Stomach (tissue), 8 donors: ENCODE measurements at regions not wholly inside any gene's neighbourhood (a gene's known extent, or its start where the extent isn't known, plus 50 kb on each side); places are given as distances from the start of the nearest gene placed in this dataset.
"Not testable (repeated sequence)": the region's sequence is repeated elsewhere in the genome, so short reads cannot be mapped to it uniquely, and the experiment has no call there.

Experiments
- DNase-seq, 2 donors: peaks; one replicate each; pipeline versions ENCODE4 v3.0.0 to v3.0.0-alpha.2; 2013 to 2019
- H3K27ac ChIP-seq, 5 donors: fragments of 200-600 bp in 4 of 5; sonication (generic) in 4 of 5; one replicate each; pipeline ENCODE4 v1.5.1; 2013 to 2019; ENCODE audit warnings: mild to moderate bottlenecking in 1 of 5, moderate library complexity in 1 of 5
- H3K27me3 ChIP-seq, 3 donors: fragments of 200-600 bp; sonication (generic); one replicate each; pipeline ENCODE4 v1.5.1; 2017 to 2019; ENCODE audit warnings: mixed run types in 1 of 3
- H3K36me3 ChIP-seq, 4 donors: fragments of 200-600 bp; sonication (generic); 1 replicate in 3 of 4; 2 replicates in 1 of 4; pipeline ENCODE4 v1.5.1; 2016 to 2019
- H3K4me1 ChIP-seq, 4 donors: fragments of 200-600 bp; sonication (generic); one replicate each; pipeline ENCODE4 v1.5.1; 2016 to 2019
- H3K4me3 ChIP-seq, 4 donors: fragments of 200-600 bp; sonication (generic) in 3 of 4; one replicate each; pipeline ENCODE4 v1.5.1; 2016 to 2019; ENCODE audit warnings: mild to moderate bottlenecking in 1 of 4
- H3K9me3 ChIP-seq, 4 donors: fragments of 200-600 bp; sonication (generic); one replicate each; pipeline ENCODE4 v1.5.1; 2016 to 2019
- CTCF ChIP-seq, 7 experiments: fragments of 450-650 bp in 4 of 7; fragments of 200-600 bp in 3 of 7; sonication (generic) in 3 of 7; IDR thresholded peaks; one replicate each; pipeline ENCODE4 v1.5.1; 2016 to 2019; ENCODE audit warnings: antibody characterized with exemption in 7 of 7, control low read depth in 2 of 7, mild to moderate bottlenecking in 1 of 7
- EP300 ChIP-seq: sonication (generic); formaldehyde crosslinking; IDR thresholded peaks from one replicate; pipeline ENCODE4 v1.6.1; 2017; ENCODE audit warnings: antibody characterized with exemption
- POLR2A ChIP-seq, 4 donors: fragments of 450-650 bp; IDR thresholded peaks; one replicate each; pipeline ENCODE4 v1.6.1; 2016; ENCODE audit warnings: antibody characterized with exemption in 4 of 4, control low read depth in 2 of 4, mild to moderate bottlenecking in 1 of 4, moderate library complexity in 1 of 4
- POLR2AphosphoS5 ChIP-seq, 3 donors: sonication (generic); formaldehyde crosslinking; IDR thresholded peaks; one replicate each; pipeline ENCODE4 v1.6.1; 2016; ENCODE audit warnings: antibody characterized with exemption in 3 of 3
- WGBS, 5 donors: extraction: QIAGEN DNeasy Blood & Tissue Kit in 3 of 5; methylation state at CpG; one replicate each; pipeline versions ENCODE4 v1.1.5 to v1.1.7; 2013 to 2018; 5-methylcytosine and 5-hydroxymethylcytosine counted together
- intact Hi-C: fragments of 100-400 bp; cut with DNase I; formaldehyde crosslinking; loops from one replicate; pipeline ENCODE4 v1.15.1; 2023; ENCODE audit warnings: low total_unique reads
- donor health status: healthy with polysubstance abuse.
- donor health status: Bipolar disorder and iron deficiency.
- donor health status: healthy.

GRCh38 chr3:71944482-71945065 lies 159.6 kb upstream of the PROK2 start:
- intact Hi-C loops = no loop called here
- H3K4me1 ChIP-seq = no peaks in the 10 kb centered on the region
- no peaks in the 10 kb centered on the region for H3K27me3 ChIP-seq
- H3K4me3 ChIP-seq = no peak overlapping the region
- no peak overlapping the region for H3K27ac ChIP-seq
- no peaks in the 10 kb centered on the region for H3K9me3 ChIP-seq
- DNase-seq = no peak
- no peaks in the 10 kb centered on the region for H3K36me3 ChIP-seq
- TF ChIP-seq POLR2AphosphoS5 (IDR thresholded peaks at IDR 0.05) = no peak
- TF ChIP-seq EP300 = no peak
- no peak for TF ChIP-seq POLR2A (IDR thresholded peaks at IDR 0.05)
- TF ChIP-seq CTCF (IDR thresholded peaks at IDR 0.05) = no peak
- 65 to 78% (median 72%) methylated on average over 5 of the region's 5 CpGs for WGBS, 5 donors

DNA sequence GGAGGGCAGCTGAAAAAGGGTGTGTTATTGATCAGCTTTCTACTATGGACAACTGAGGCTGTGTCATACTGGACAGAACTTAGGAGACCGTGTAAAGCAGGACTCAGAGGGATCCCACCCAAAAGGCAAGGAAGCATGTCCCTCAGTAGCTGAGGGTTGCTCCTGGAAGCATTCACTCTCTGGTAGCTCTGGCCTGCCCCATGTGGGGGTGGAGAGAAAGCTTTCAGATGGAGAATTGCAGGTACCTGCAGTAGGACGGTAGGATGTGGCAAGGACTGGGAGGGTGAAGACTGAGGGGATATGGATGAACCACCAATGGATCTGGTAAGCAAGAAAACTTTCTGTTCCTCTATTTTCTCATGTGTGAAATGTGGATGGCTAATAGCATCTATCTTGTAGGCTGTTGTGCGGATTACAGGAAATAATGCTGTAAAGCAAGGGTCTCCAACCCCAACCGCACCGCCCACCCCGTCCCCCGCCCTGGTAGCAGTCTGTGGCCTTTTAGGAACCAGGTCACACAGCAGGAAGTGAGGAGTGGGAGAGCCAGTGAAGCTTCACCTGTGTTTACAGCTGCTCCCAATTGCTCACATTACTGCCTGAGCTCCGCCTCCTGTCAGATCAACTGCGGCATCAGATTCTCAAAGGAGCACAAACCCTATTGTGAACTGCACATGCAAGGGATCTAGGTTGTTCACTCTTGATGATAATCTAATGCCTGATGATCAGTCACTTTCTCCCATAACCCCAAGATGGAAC lies 157.7 kb upstream of the PROK2 start:
- intact Hi-C loops = no loop called here
- H3K4me3 ChIP-seq = no peak overlapping the region
- no peaks in the 10 kb centered on the region for H3K9me3 ChIP-seq
- no peaks in the 10 kb centered on the region for H3K36me3 ChIP-seq
- H3K4me1 ChIP-seq = no peaks in the 10 kb centered on the region
- no peak for DNase-seq
- H3K27me3 ChIP-seq = no peaks in the 10 kb centered on the region
- TF ChIP-seq EP300 (no peak), POLR2AphosphoS5 (IDR thresholded peaks at IDR 0.05) (no peak), CTCF (IDR thresholded peaks at IDR 0.05) (no peak), POLR2A (IDR thresholded peaks at IDR 0.05) (no peak)
- H3K27ac ChIP-seq = no peak overlapping the region
- 70 to 84% (median 78%) methylated on average over 9 of the region's 9 CpGs for WGBS, 5 donors

GRCh38 chr3:71940486-71940885 lies 155.5 kb upstream of the PROK2 start:
- no peak overlapping the region for H3K27ac ChIP-seq
- 60 to 100% (median 86%) methylated on average over 1 of the region's 1 CpG for WGBS, 5 donors

GRCh38 chr3:71938081-71938480 lies 153.1 kb upstream of the PROK2 start:
- H3K36me3 ChIP-seq, H3K27me3 ChIP-seq, H3K4me1 ChIP-seq, H3K4me3 ChIP-seq, intact Hi-C loops, DNase-seq, H3K9me3 ChIP-seq, H3K27ac ChIP-seq: not testable (repeated sequence)
- 77 to 93% (median 83%) methylated on average over 3 of the region's 3 CpGs for WGBS, 5 donors

More at GRCh38 chr3:71940486-71940885, 155.5 kb upstream of the PROK2 start:
- TF ChIP-seq EP300 (no peak), CTCF (IDR thresholded peaks at IDR 0.05) (no peak), POLR2A (IDR thresholded peaks at IDR 0.05) (no peak), POLR2AphosphoS5 (IDR thresholded peaks at IDR 0.05) (no peak)
- H3K9me3 ChIP-seq = no peaks in the 10 kb centered on the region
- no peak overlapping the region for H3K4me3 ChIP-seq
- H3K27me3 ChIP-seq = no peaks in the 10 kb centered on the region
- intact Hi-C loops = no loop called here
- H3K36me3 ChIP-seq = no peaks in the 10 kb centered on the region
- no peaks in the 10 kb centered on the region for H3K4me1 ChIP-seq
- no peak for DNase-seq

DNA sequence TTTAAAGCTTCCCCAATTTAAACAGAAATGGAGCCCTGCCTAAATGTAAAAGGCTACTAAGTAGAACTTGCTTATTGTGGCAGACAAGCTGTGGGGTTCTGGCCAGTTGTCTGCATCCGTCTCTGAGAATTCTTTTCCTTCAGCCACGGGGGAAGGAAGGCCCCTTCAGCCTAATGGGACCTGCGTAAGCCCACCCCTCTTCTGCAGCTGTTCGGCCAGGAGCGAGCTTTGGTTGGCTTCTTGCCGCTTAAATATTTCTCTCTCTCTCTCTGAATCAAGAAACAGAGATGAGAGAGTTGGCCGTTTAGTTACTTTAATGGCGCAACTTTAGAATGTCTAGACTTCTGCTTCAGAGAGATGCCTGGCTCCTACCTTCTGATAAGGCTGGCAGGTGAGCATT lies 151.7 kb upstream of the PROK2 start:
- H3K36me3 ChIP-seq = no peaks in the 10 kb centered on the region
- intact Hi-C loops = no loop called here
- TF ChIP-seq EP300 (no peak), CTCF (IDR thresholded peaks at IDR 0.05) (no peak), POLR2A (IDR thresholded peaks at IDR 0.05) (no peak), POLR2AphosphoS5 (IDR thresholded peaks at IDR 0.05) (no peak)
- no peaks in the 10 kb centered on the region for H3K27me3 ChIP-seq
- no peak overlapping the region for H3K27ac ChIP-seq
- H3K4me3 ChIP-seq = no peak overlapping the region
- 84 to 88% (median 87%) methylated on average over 8 of the region's 8 CpGs for WGBS, 5 donors
- H3K9me3 ChIP-seq = no peaks in the 10 kb centered on the region
- DNase-seq = peak in 1 of 2 donors; percentile 17
- no peaks in the 10 kb centered on the region for H3K4me1 ChIP-seq
